ENCODE measurements at regions not wholly inside any gene's neighbourhood (a gene's known extent, or its start where the extent isn't known, plus 50 kb on each side); places are given as distances from the start of the nearest gene placed in this dataset.

DNA sequence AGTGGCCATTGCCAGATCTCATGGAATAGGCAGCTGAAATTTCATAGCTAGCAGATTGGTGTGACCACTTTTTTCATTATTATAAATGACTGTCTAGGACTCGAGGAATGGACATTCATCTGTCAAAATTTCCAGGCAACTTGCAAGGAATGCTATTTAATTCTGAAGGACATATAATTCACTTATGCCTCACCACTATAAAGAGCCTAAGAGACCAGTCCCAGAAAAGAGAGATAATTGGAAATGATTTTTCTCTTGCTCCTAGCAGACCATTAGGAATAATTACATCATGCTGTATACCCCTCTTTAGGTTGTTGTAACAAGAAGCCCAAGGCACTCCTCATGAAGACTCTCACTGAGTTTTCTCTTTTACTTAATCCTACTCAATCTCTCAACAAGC is 557.4 kb upstream of the RAB6C start:
- TF ChIP-seq CTCF (IDR thresholded peaks at IDR 0.05) = no peak
- H3K9me3 ChIP-seq = no peaks in the 10 kb centered on the region
- DNase-seq (no peak), ATAC-seq (no peak), FAIRE-seq (no peak)
- H3K36me3 ChIP-seq = no peaks in the 10 kb centered on the region
- intact Hi-C loops (cut with DNase I) = no loop called here
- no peak overlapping the region for H3K4me3 ChIP-seq
- WGBS, 2 donors = 16 to 21% methylated on average over 1 of the region's 1 CpG
- no peaks in the 10 kb centered on the region for H3K4me1 ChIP-seq
- H3K27ac ChIP-seq = no peak overlapping the region
- no peaks in the 10 kb centered on the region for H3K27me3 ChIP-seq

- no peak for TF ChIP-seq CTCF (IDR thresholded peaks at IDR 0.05)
- no peaks in the 10 kb centered on the region for H3K4me1 ChIP-seq
- H3K27me3 ChIP-seq = no peaks in the 10 kb centered on the region
- no peaks in the 10 kb centered on the region for H3K9me3 ChIP-seq
- DNase-seq (no peak), FAIRE-seq (no peak), ATAC-seq (no peak)
- H3K4me3 ChIP-seq = no peak overlapping the region
- intact Hi-C loops (cut with DNase I) = no loop called here
- 79 to 85% methylated on average over 10 of the region's 10 CpGs for WGBS, 2 donors
- H3K36me3 ChIP-seq = no peaks in the 10 kb centered on the region
- H3K27ac ChIP-seq = no peak overlapping the region
Observed at GRCh38 chr2:129428086-129428660, 551.3 kb upstream of the RAB6C start.

GRCh38 chr2:129430911-129431310 is 548.6 kb upstream of the RAB6C start:
- Histone ChIP-seq H3K36me3 (no peaks in the 10 kb centered on the region), H3K27ac (no peak overlapping the region), H3K4me3 (no peak overlapping the region), H3K4me1 (no peaks in the 10 kb centered on the region), H3K27me3 (no peaks in the 10 kb centered on the region), H3K9me3 (no peaks in the 10 kb centered on the region)
- FAIRE-seq (no peak), DNase-seq (no peak), ATAC-seq (no peak)
- TF ChIP-seq CTCF (IDR thresholded peaks at IDR 0.05) = no peak
- 73 to 86% methylated on average over 7 of the region's 7 CpGs for WGBS, 2 donors
- intact Hi-C loops (cut with DNase I) = no loop called here

GRCh38 chr2:129431881-129432280 is 547.6 kb upstream of the RAB6C start:
- ATAC-seq (no peak), DNase-seq (no peak), FAIRE-seq (no peak)
- no peak for TF ChIP-seq CTCF (IDR thresholded peaks at IDR 0.05)
- Histone ChIP-seq H3K36me3 (no peaks in the 10 kb centered on the region), H3K4me3 (no peak overlapping the region), H3K9me3 (no peaks in the 10 kb centered on the region), H3K4me1 (no peaks in the 10 kb centered on the region), H3K27me3 (no peaks in the 10 kb centered on the region), H3K27ac (no peak overlapping the region)
- 77 to 86% methylated on average over 7 of the region's 7 CpGs for WGBS, 2 donors
- intact Hi-C loops (cut with DNase I) = no loop called here

DNA sequence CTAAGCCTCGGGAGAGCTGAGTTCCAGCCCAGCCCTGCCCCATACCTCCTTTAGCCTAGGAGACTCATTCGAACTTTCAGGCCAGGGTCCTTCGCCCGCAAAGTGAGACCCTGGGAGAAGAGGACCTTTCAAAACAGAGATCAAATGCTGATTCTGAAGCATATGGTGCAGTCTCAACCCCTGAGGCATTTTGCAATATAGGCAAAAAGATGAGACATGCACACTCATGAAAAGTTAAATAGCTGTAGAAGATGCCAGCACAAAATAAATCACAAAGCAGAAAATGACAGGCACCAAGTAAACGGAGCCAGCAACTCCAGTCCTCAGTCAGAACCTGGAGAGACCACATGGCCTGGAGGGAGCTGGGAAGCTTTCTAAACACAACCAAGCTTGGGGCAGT is 542.7 kb upstream of the RAB6C start:
- no peaks in the 10 kb centered on the region for H3K36me3 ChIP-seq
- H3K27me3 ChIP-seq = no peaks in the 10 kb centered on the region
- H3K9me3 ChIP-seq = no peaks in the 10 kb centered on the region
- H3K4me3 ChIP-seq = no peak overlapping the region
- ATAC-seq (no peak), DNase-seq (no peak), FAIRE-seq (no peak)
- intact Hi-C loops (cut with DNase I) = no loop called here
- 51 to 59% methylated on average over 5 of the region's 5 CpGs for WGBS, 2 donors
- no peaks in the 10 kb centered on the region for H3K4me1 ChIP-seq
- no peak for TF ChIP-seq CTCF (IDR thresholded peaks at IDR 0.05)
- no peak overlapping the region for H3K27ac ChIP-seq

Measured in pancreas (tissue), 10 donors.